Peyer's patch (tissue), 4 donors: ENCODE measurements at regions not wholly inside any gene's neighbourhood (a gene's known extent, or its start where the extent isn't known, plus 50 kb on each side); places are given as distances from the start of the nearest gene placed in this dataset.

ENCODE experiments used
- DNase-seq, 3 donors: peaks; one replicate each; pipeline ENCODE4 v3.0.0-alpha.2; 2017 to 2019
- H3K27ac ChIP-seq, 4 donors: fragments of 200-600 bp; sonication (generic); one replicate each; pipeline ENCODE4 v1.5.1; 2016 to 2019
- H3K27me3 ChIP-seq, 2 donors: fragments of 200-600 bp; sonication (generic); one replicate each; pipeline ENCODE4 v1.5.1; 2019
- H3K36me3 ChIP-seq, 3 donors: fragments of 200-600 bp; sonication (generic); one replicate each; pipeline ENCODE4 v1.5.1; 2016 to 2019
- H3K4me1 ChIP-seq, 4 donors: fragments of 200-600 bp; sonication (generic); one replicate each; pipeline ENCODE4 v1.5.1; 2016 to 2019
- H3K4me3 ChIP-seq, 4 donors: fragments of 200-600 bp; sonication (generic); 1 replicate in 3 of 4; 2 replicates in 1 of 4; pipeline ENCODE4 v1.5.1; 2016 to 2019; ENCODE audit warnings: mild to moderate bottlenecking in 1 of 4
- H3K9me3 ChIP-seq, 4 donors: fragments of 200-600 bp; sonication (generic); one replicate each; pipeline ENCODE4 v1.5.1; 2016 to 2019; ENCODE audit warnings: mild to moderate bottlenecking in 1 of 4
- POLR2A ChIP-seq, 2 donors: fragments of 450-650 bp; IDR thresholded peaks; one replicate each; pipeline ENCODE4 v1.5.1; 2017; ENCODE audit warnings: antibody characterized with exemption in 2 of 2, mild to moderate bottlenecking in 2 of 2, moderate library complexity in 2 of 2
- TF ChIP-seq, protein P1 (sequence below), 6 experiments: fragments of 450-650 bp in 4 of 6; fragments of 200-600 bp in 2 of 6; sonication (generic) in 1 of 6; IDR thresholded peaks; one replicate each; pipeline ENCODE4 v1.5.1; 2017 to 2019; ENCODE audit warnings: antibody characterized with exemption in 6 of 6, mild to moderate bottlenecking in 3 of 6, moderate library complexity in 1 of 6

DNA sequence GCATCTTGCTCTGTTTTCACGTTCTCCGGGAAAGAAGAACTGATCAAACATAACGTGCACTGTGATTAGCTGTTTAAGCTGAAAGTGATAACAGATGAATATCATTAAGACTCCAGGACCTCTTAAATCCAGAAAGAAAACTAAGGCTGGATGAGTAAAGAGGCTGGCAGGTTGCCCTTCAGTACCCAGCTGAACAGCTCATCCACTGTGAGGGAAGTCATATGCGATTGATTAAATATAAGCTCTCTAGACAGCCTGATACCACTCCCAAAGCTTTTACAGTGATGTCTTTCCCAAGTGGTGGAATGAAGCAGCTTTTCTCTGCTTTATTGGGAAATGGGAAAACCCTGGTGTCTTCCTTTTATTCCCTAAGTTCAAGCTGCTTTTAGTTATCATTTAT lies 116.9 kb downstream of the EFNB2 start:
- Histone ChIP-seq H3K36me3 (no peaks in the 10 kb centered on the region), H3K4me3 (no peak overlapping the region), H3K27ac (no peak overlapping the region), H3K27me3 (no peaks in the 10 kb centered on the region), H3K9me3 (no peaks in the 10 kb centered on the region), H3K4me1 (no peaks in the 10 kb centered on the region)
- no peak for DNase-seq
- TF ChIP-seq POLR2A (IDR thresholded peaks at IDR 0.05) = no peak
- TF ChIP-seq, protein P1, sequence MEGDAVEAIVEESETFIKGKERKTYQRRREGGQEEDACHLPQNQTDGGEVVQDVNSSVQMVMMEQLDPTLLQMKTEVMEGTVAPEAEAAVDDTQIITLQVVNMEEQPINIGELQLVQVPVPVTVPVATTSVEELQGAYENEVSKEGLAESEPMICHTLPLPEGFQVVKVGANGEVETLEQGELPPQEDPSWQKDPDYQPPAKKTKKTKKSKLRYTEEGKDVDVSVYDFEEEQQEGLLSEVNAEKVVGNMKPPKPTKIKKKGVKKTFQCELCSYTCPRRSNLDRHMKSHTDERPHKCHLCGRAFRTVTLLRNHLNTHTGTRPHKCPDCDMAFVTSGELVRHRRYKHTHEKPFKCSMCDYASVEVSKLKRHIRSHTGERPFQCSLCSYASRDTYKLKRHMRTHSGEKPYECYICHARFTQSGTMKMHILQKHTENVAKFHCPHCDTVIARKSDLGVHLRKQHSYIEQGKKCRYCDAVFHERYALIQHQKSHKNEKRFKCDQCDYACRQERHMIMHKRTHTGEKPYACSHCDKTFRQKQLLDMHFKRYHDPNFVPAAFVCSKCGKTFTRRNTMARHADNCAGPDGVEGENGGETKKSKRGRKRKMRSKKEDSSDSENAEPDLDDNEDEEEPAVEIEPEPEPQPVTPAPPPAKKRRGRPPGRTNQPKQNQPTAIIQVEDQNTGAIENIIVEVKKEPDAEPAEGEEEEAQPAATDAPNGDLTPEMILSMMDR (IDR thresholded peaks at IDR 0.05) = no peak

DNA sequence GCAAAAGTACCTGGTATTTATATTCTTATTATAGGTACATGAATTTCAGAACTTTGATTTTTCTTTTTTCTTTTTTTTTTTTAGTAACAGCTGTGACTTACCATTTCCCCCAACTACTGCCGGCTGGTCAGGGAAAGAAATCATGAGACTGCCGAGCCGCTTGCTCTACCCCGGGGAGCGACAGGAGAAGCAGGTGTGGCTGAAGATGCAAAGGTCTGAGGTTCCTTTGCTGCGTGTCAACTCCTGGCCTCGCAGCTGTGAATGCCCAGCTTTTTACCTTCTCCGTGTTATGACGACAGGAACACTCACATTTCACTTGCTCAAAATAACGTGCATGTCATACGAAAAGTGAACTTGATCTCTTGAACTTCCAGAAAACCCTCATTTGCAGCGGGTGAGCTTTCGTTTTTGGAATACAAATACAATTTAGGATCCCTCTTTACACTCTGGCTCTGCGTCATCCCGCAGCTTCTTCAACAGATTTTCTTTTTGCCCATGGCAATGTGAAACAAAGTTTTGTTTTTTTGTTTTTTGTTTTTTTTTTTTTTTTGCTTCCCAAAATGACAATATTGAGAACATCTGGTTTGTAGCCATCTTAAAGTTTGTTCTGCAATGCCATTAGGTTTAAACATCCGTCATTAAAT lies 117.9 kb downstream of the EFNB2 start:
- H3K4me1 ChIP-seq = no peaks in the 10 kb centered on the region
- H3K4me3 ChIP-seq = peak overlapping the region in 1 of 4 donors; percentile 31
- peak in 1 of 3 donors; percentile 51 for DNase-seq
- no peaks in the 10 kb centered on the region for H3K9me3 ChIP-seq
- TF ChIP-seq, protein P1 (IDR thresholded peaks at IDR 0.05) = no peak
- TF ChIP-seq POLR2A (IDR thresholded peaks at IDR 0.05) = no peak
- H3K27me3 ChIP-seq = no peaks in the 10 kb centered on the region
- no peak overlapping the region for H3K27ac ChIP-seq
- H3K36me3 ChIP-seq = no peaks in the 10 kb centered on the region

DNA sequence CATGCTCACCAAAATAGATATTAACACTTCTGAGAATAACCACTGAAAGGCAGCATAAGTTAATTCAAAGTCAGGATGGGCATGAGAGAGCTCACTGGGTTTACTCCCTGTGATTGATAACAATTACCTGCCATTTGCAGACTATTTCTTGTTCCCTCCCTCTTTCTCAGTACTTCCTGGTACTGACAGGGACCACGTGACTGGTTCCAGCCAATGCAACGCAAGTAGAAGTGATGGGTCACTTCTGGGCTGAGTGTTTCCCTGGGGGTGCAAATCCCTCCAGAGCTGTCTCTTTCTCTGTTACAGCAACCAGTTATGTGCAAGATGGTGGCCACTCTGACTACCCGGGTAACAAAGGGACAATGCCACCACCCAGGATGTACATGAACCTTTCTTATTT lies 118.8 kb downstream of the EFNB2 start:
- no peaks in the 10 kb centered on the region for H3K4me1 ChIP-seq
- TF ChIP-seq, protein P1 (IDR thresholded peaks at IDR 0.05) = no peak
- TF ChIP-seq POLR2A (IDR thresholded peaks at IDR 0.05) = no peak
- H3K27ac ChIP-seq = no peak overlapping the region
- no peaks in the 10 kb centered on the region for H3K9me3 ChIP-seq
- no peaks in the 10 kb centered on the region for H3K27me3 ChIP-seq
- no peak for DNase-seq
- no peak overlapping the region for H3K4me3 ChIP-seq
- H3K36me3 ChIP-seq = no peaks in the 10 kb centered on the region

DNA sequence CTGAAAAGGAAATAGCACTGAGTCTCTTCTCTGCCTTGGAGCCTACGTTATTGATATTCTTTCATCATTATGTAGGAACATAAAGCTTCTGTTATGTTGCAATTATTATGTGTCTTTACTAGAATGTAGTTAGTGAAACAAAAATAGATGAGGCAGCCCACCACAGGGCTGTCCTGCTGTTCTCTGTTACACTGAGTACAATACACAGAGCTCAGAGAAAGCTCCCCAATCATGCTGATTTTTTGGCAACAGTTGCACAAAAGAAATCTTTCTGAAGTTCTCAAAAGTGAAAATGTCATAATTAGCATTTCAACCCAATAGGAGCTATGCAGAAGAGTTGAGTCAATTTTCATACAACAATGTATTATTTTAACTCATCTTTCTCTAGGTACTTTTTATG lies 119.5 kb downstream of the EFNB2 start:
- no peaks in the 10 kb centered on the region for H3K36me3 ChIP-seq
- TF ChIP-seq POLR2A (IDR thresholded peaks at IDR 0.05) = no peak
- H3K27ac ChIP-seq = no peak overlapping the region
- no peak for DNase-seq
- no peak overlapping the region for H3K4me3 ChIP-seq
- H3K9me3 ChIP-seq = no peaks in the 10 kb centered on the region
- H3K4me1 ChIP-seq = no peaks in the 10 kb centered on the region
- no peaks in the 10 kb centered on the region for H3K27me3 ChIP-seq

DNA sequence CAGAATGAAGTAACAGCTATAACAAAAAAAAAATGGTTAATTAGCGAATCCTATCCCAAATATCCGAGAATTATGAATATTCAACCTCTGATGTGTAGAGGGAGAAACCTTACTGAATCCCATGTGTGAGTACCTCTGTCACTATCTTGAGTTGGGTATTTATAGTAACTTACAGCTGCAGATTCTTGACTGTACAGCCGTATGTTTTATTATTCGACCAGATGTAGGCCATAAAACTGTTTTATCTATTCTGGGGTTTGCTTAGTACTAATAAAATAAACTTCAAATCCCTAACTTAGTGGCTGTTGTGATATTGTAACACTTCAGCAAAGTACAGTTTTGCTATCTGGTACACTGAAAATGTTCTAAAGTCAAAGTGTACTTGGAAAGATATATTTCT lies 120.0 kb downstream of the EFNB2 start:
- no peak overlapping the region for H3K27ac ChIP-seq
- no peak overlapping the region for H3K4me3 ChIP-seq
- no peaks in the 10 kb centered on the region for H3K27me3 ChIP-seq
- no peak for DNase-seq
- H3K4me1 ChIP-seq = no peaks in the 10 kb centered on the region
- TF ChIP-seq, protein P1 (IDR thresholded peaks at IDR 0.05) = no peak
- no peaks in the 10 kb centered on the region for H3K36me3 ChIP-seq
- no peaks in the 10 kb centered on the region for H3K9me3 ChIP-seq

DNA sequence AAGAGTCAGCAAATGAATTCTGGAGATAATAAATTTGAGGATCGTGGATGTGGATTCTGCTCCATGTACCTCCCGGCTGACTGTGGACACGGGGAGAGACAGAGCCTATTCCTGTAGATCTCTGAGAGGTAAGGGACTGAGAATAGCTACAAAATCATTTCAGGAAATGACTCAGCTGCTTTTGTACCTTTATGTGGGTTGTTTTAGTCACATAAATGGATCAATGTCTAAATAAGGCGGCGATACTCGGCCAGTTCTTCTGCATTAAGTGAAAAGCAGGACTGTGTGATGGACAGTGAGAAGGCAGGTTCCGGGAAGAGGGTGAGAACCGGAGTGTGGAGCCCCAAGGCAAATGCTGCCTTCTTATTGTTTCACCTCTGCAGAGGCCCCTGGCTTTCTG lies 128.1 kb downstream of the EFNB2 start:
- Histone ChIP-seq H3K4me1 (no peaks in the 10 kb centered on the region), H3K36me3 (no peaks in the 10 kb centered on the region), H3K4me3 (no peak overlapping the region), H3K27me3 (no peaks in the 10 kb centered on the region), H3K27ac (no peak overlapping the region), H3K9me3 (no peaks in the 10 kb centered on the region)
- no peak for TF ChIP-seq POLR2A (IDR thresholded peaks at IDR 0.05)
- TF ChIP-seq, protein P1 (IDR thresholded peaks at IDR 0.05) = no peak
- no peak for DNase-seq
